ENCODE measurements at regions not wholly inside any gene's neighbourhood (a gene's known extent, or its start where the extent isn't known, plus 50 kb on each side); places are given as distances from the start of the nearest gene placed in this dataset.

- H3K27me3 Mint-ChIP-seq (ENCODE audit: low read depth), result no peaks in the 10 kb centered on the region
- no peak for ATAC-seq (replicated peaks in 1 of 2)
- H3K27ac Mint-ChIP-seq, result no peak overlapping the region
- no peak overlapping the region for H3K4me3 Mint-ChIP-seq
- H3K9me3 Mint-ChIP-seq, result peaks cover 3 to 5% of the 10 kb centered on the region in 2 donors
- peaks cover 2 to 3% of the 10 kb centered on the region in 2 donors for H3K36me3 Mint-ChIP-seq (ENCODE audit: insufficient read depth in 2 of 2)
- peaks cover 38% of the 10 kb centered on the region for H3K4me1 Mint-ChIP-seq (ENCODE audit: low read depth)
- no peak for DNase-seq
These were observed 121.6 kb upstream of the KLF6 start for GRCh38 chr10:3906511-3907111.

DNA sequence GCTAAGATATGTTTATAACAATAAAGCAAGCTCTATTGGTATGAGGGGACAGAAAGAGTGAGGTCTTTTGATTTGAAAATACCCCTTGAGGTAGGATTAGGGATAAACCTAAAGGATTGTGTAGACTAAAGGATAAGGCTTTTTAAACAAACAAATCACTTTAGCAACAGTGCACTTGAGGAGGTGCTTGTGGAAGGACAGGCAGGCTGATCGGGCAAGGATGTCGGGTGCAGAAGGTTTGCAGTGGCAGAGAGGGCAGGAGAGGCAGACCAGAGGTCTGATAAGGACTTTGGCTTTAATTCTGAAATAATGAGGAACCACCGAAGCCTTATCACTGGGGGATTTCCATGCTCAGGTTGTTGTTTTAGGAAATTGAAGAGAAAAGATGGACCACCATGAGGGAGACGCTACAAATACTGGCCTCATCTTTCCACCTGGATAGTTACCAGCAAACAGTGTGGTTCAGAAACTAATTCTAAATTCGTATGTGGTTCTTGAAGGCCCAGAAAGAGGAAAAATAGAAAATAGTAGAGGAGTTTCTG lies 119.5 kb upstream of the KLF6 start:
- ATAC-seq (replicated peaks in 1 of 2), result no peak

DNA sequence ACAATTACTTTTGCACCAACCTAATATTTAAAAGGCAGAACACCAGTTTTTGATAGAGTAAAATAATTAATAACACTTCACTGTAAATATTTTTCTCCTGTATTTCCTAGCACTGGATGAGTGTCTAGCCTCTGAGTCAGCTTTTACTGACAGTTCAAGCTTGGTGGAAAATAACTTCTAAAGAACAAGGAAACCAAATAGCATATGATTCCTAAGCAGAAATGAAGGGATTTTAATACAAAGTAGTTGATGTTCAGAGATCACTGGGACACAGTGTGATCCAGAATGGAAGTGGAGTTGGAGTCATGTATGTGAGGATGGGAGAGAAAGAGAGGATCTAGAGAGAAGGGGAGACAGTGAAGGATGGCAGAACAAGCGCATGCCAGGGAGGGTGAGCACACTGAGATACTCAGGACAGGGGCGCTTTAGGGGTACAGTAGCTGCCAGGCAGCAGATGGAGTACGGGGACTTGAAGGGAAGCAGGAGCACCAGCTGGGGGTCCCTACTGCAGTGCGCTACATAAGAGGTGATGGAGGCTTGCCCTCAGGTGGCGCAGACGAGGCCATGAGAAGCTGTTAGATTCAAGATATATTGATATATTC lies 117.9 kb upstream of the KLF6 start:
- Mint-ChIP-seq H3K27ac (peak overlapping the region; percentile 87), H3K27me3 (ENCODE audit: low read depth) (no peaks in the 10 kb centered on the region), H3K4me1 (ENCODE audit: low read depth) (peaks cover 50% of the 10 kb centered on the region), H3K4me3 (peak overlapping the region in 1 of 2 donors; percentile 67), H3K36me3 (ENCODE audit: insufficient read depth in 2 of 2) (peaks cover 2 to 3% of the 10 kb centered on the region in 2 donors), H3K9me3 (peaks cover 3 to 5% of the 10 kb centered on the region in 2 donors)
- peak; percentile 33 to 41 for ATAC-seq (replicated peaks in 1 of 2)
- DNase-seq, result no peak

More for the DNA sequence above, 119.5 kb upstream of the KLF6 start:
- Mint-ChIP-seq H3K4me3 (no peak overlapping the region), H3K27ac (no peak overlapping the region), H3K27me3 (ENCODE audit: low read depth) (no peaks in the 10 kb centered on the region), H3K9me3 (peaks cover 3 to 5% of the 10 kb centered on the region in 2 donors), H3K4me1 (ENCODE audit: low read depth) (peaks cover 50% of the 10 kb centered on the region), H3K36me3 (ENCODE audit: insufficient read depth in 2 of 2) (peaks cover 2 to 3% of the 10 kb centered on the region in 2 donors)
- no peak for DNase-seq

GRCh38 chr10:3902054-3902808 lies 117.2 kb upstream of the KLF6 start:
- Mint-ChIP-seq H3K27ac (peak overlapping the region; percentile 90), H3K4me1 (ENCODE audit: low read depth) (peaks cover 50% of the 10 kb centered on the region), H3K4me3 (peak overlapping the region; percentile 12 to 70), H3K36me3 (ENCODE audit: insufficient read depth in 2 of 2) (peaks cover 2 to 3% of the 10 kb centered on the region in 2 donors), H3K9me3 (peaks cover 3 to 5% of the 10 kb centered on the region in 2 donors), H3K27me3 (ENCODE audit: low read depth) (no peaks in the 10 kb centered on the region)
- DNase-seq, result peak; percentile 24 to 48
- peak; percentile 73 for ATAC-seq (replicated peaks in 1 of 2)

DNA sequence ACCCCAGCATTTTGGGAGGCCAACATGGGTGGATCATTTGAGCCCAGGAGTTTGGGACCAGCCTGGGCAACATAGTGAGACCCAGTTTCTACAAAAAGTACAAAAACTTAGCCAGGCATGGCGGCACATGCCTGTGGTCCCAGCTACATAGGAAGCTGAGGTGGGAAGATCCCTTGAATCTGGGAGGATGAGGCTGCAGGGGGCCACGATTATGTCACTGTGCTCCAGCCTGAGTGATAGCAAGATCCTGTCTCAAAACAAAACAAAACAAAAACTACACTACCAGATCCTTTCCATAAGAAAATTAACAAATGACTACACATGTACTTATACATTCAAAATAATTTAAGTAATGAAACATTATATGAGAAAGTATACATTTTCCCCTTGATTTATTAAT lies 116.4 kb upstream of the KLF6 start:
- Mint-ChIP-seq H3K4me3 (peak overlapping the region in 1 of 2 donors; percentile 70), H3K27ac (peak overlapping the region; percentile 90), H3K9me3 (peaks cover 3 to 5% of the 10 kb centered on the region in 2 donors)

DNA sequence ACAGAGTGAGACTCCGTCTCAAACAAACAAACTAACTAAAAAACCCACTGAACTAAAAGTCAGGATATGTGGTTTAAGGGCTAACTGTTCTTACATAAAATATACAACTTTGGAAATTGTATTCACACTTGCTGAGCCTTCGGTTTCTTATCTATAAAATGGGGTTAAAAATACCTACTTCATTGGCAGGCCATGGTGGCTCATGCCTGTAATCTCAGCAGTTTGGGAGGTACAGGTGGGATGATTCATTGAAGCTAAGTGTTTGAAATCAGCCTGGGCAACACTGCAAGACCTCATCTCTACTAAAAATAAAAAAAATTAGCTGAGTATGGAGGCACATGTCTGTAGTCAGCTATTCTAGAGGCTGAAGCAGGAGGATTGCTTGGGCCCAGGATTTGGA lies 115.4 kb upstream of the KLF6 start:
- Mint-ChIP-seq H3K27me3 (ENCODE audit: low read depth) (no peaks in the 10 kb centered on the region), H3K36me3 (ENCODE audit: insufficient read depth in 2 of 2) (peaks cover 2 to 3% of the 10 kb centered on the region in 2 donors), H3K4me3 (no peak overlapping the region), H3K9me3 (peaks cover 3 to 4% of the 10 kb centered on the region in 2 donors), H3K27ac (no peak overlapping the region), H3K4me1 (ENCODE audit: low read depth) (peaks cover 59% of the 10 kb centered on the region)
- ATAC-seq (replicated peaks in 1 of 2) (peak in 1 of 2 donors; percentile 34), DNase-seq (no peak)

More for the DNA sequence above, 116.4 kb upstream of the KLF6 start:
- peaks cover 2 to 3% of the 10 kb centered on the region in 2 donors for H3K36me3 Mint-ChIP-seq (ENCODE audit: insufficient read depth in 2 of 2)
- peaks cover 51% of the 10 kb centered on the region for H3K4me1 Mint-ChIP-seq (ENCODE audit: low read depth)
- H3K27me3 Mint-ChIP-seq (ENCODE audit: low read depth), result no peaks in the 10 kb centered on the region
- ATAC-seq (replicated peaks in 1 of 2), result peak; percentile 34 to 42
- no peak for DNase-seq

DNA sequence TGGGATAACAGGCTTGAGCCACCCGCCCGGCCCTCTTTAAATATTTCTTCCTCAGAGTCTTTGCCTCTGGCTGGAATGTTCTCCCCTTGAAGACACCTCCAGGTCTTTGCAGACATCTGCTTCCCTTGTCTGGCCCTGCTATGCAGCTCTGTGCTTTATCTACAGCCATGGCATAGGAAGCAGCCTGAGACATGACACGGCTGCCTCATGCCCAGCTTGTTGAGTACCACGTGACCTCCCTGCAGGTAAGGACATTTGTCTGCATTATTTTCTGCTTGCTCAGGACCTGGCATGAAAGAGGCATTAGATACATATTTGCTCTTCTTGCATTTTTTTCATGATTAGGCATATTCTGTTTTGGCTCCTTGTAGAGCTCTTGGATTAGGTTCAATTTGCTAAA lies 113.8 kb upstream of the KLF6 start:
- peaks cover 0 to 1% of the 10 kb centered on the region in 2 donors for H3K36me3 Mint-ChIP-seq (ENCODE audit: insufficient read depth in 2 of 2)
- H3K27me3 Mint-ChIP-seq (ENCODE audit: low read depth), result no peaks in the 10 kb centered on the region
- H3K4me1 Mint-ChIP-seq (ENCODE audit: low read depth), result peaks cover 55% of the 10 kb centered on the region
- no peak for ATAC-seq (replicated peaks in 1 of 2)
- H3K4me3 Mint-ChIP-seq, result no peak overlapping the region
- no peak overlapping the region for H3K27ac Mint-ChIP-seq
- no peak for DNase-seq
- H3K9me3 Mint-ChIP-seq, result peaks cover 0 to 2% of the 10 kb centered on the region in 2 donors

DNA sequence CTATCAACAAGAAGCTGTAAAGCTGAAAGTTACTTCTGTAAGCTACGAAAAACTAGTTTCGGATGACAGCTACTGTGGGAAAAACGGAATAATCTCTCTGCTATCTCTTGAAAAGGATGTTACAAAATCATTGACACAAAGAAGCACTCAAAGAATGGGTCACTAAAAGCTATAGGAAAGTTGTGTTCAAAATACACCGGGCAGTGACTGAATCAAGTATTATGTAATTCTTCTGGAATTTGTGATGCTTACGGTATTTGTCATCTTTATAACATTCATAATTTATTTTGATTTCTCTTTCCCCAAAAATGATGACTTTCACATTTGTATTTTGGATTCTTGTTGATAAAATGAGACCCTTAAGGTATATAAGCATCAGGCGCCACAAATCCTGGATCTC lies 112.1 kb upstream of the KLF6 start:
- Mint-ChIP-seq H3K9me3 (no peaks in the 10 kb centered on the region), H3K4me3 (no peak overlapping the region), H3K36me3 (ENCODE audit: insufficient read depth in 2 of 2) (no peaks in the 10 kb centered on the region), H3K27me3 (ENCODE audit: low read depth) (no peaks in the 10 kb centered on the region), H3K27ac (no peak overlapping the region), H3K4me1 (ENCODE audit: low read depth) (peaks cover 54% of the 10 kb centered on the region)
- DNase-seq, result no peak
- ATAC-seq (replicated peaks in 1 of 2), result no peak

GRCh38 chr10:3896161-3896560 lies 111.2 kb upstream of the KLF6 start:
- ATAC-seq (replicated peaks in 1 of 2) (no peak), DNase-seq (no peak)
- Mint-ChIP-seq H3K4me3 (no peak overlapping the region), H3K27ac (no peak overlapping the region), H3K36me3 (ENCODE audit: insufficient read depth in 2 of 2) (peaks cover 0 to 1% of the 10 kb centered on the region in 2 donors), H3K4me1 (ENCODE audit: low read depth) (peaks cover 54% of the 10 kb centered on the region), H3K9me3 (peaks cover 0 to 2% of the 10 kb centered on the region in 2 donors), H3K27me3 (ENCODE audit: low read depth) (no peaks in the 10 kb centered on the region)

GRCh38 chr10:3895045-3895631 lies 110.1 kb upstream of the KLF6 start:
- peaks cover 0 to 5% of the 10 kb centered on the region in 2 donors for H3K9me3 Mint-ChIP-seq
- DNase-seq, result no peak
- peak overlapping the region in 1 of 2 donors; percentile 26 for H3K4me3 Mint-ChIP-seq
- ATAC-seq (replicated peaks in 1 of 2), result peak; percentile 27 to 51
- peaks cover 49% of the 10 kb centered on the region for H3K4me1 Mint-ChIP-seq (ENCODE audit: low read depth)
- peak overlapping the region; percentile 24 for H3K27ac Mint-ChIP-seq
- H3K36me3 Mint-ChIP-seq (ENCODE audit: insufficient read depth in 2 of 2), result peaks cover 0 to 1% of the 10 kb centered on the region in 2 donors
- no peaks in the 10 kb centered on the region for H3K27me3 Mint-ChIP-seq (ENCODE audit: low read depth)

- peaks cover 53% of the 10 kb centered on the region for H3K4me1 Mint-ChIP-seq (ENCODE audit: low read depth)
- H3K27me3 Mint-ChIP-seq (ENCODE audit: low read depth), result no peaks in the 10 kb centered on the region
- no peak for ATAC-seq (replicated peaks in 1 of 2)
- peak overlapping the region in 1 of 2 donors; percentile 34 for H3K4me3 Mint-ChIP-seq
- DNase-seq, result no peak
- peak overlapping the region; percentile 63 for H3K27ac Mint-ChIP-seq
- H3K9me3 Mint-ChIP-seq, result peaks cover 0 to 5% of the 10 kb centered on the region in 2 donors
- peaks cover 0 to 1% of the 10 kb centered on the region in 2 donors for H3K36me3 Mint-ChIP-seq (ENCODE audit: insufficient read depth in 2 of 2)
These were observed 109.0 kb upstream of the KLF6 start for GRCh38 chr10:3893901-3894563.
